ENCODE measurements at regions not wholly inside any gene's neighbourhood (a gene's known extent, or its start where the extent isn't known, plus 50 kb on each side); places are given as distances from the start of the nearest gene placed in this dataset.
"Not testable (repeated sequence)": the region's sequence is repeated elsewhere in the genome, so short reads cannot be mapped to it uniquely, and the experiment has no call there.

DNA sequence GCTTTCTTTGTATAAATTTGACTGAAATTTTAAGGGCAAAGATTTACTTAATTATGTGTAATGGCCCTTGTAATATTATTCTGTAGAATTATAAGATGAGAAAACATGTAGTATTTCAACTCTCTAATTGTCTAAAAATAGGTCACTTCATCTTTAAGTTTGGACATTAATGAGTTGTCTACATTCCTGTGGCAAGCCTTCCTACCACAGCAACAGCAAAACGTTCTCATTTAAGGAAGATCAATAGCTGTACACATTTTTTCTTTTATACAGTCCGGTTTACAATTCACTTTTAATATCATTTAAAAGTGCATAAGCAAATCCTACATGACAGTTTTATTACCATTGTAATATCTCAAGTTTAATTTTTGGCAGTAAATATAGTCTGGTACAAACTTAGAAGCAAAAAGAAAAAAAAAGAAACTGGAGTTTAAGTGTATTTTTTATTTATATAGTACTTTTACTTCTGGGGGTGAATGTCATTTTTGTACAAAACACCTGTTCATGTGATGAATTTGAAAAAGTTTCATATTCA, 501.8 kb downstream of the ZPLD1 start:
- H3K4me1 Mint-ChIP-seq (ENCODE audit: low read depth, unreplicated experiment): no peaks in the 10 kb centered on the region
- no peaks in the 10 kb centered on the region for H3K27me3 Mint-ChIP-seq (ENCODE audit: unreplicated experiment)
- TF ChIP-seq, protein P1, sequence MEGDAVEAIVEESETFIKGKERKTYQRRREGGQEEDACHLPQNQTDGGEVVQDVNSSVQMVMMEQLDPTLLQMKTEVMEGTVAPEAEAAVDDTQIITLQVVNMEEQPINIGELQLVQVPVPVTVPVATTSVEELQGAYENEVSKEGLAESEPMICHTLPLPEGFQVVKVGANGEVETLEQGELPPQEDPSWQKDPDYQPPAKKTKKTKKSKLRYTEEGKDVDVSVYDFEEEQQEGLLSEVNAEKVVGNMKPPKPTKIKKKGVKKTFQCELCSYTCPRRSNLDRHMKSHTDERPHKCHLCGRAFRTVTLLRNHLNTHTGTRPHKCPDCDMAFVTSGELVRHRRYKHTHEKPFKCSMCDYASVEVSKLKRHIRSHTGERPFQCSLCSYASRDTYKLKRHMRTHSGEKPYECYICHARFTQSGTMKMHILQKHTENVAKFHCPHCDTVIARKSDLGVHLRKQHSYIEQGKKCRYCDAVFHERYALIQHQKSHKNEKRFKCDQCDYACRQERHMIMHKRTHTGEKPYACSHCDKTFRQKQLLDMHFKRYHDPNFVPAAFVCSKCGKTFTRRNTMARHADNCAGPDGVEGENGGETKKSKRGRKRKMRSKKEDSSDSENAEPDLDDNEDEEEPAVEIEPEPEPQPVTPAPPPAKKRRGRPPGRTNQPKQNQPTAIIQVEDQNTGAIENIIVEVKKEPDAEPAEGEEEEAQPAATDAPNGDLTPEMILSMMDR (IDR thresholded peaks at IDR 0.05; ENCODE audit: partially characterized antibody, unreplicated experiment): no peak
- H3K36me3 Mint-ChIP-seq (ENCODE audit: unreplicated experiment): no peaks in the 10 kb centered on the region
- H3K27ac Mint-ChIP-seq (ENCODE audit: unreplicated experiment): no peak overlapping the region
- no peak for DNase-seq
- no peak overlapping the region for H3K4me3 Mint-ChIP-seq (ENCODE audit: unreplicated experiment)
- H3K9me3 Mint-ChIP-seq (ENCODE audit: unreplicated experiment): no peaks in the 10 kb centered on the region

DNA sequence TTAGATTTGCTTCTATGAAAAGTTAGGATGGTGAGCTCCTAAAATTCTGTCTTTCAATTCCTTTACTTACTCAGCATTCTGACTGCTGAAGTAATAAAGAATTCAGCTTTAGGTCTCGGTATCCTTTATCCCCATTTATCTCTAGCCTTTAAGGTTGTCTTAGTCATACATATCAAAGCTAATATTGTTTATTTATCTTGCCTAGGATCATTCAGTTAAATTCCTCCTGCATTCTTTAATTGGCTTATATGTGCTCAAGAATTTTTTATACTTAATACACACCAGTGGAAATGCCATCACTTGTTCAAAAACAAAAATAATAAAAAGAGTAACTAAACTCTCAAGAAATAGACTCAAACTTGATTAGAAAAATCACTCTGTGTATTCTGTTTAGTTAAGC, 507.0 kb downstream of the ZPLD1 start:
- no peak for DNase-seq
- H3K27me3 Mint-ChIP-seq (ENCODE audit: unreplicated experiment): no peaks in the 10 kb centered on the region
- H3K27ac Mint-ChIP-seq (ENCODE audit: unreplicated experiment): no peak overlapping the region
- H3K4me1 Mint-ChIP-seq (ENCODE audit: low read depth, unreplicated experiment): no peaks in the 10 kb centered on the region
- no peak overlapping the region for H3K4me3 Mint-ChIP-seq (ENCODE audit: unreplicated experiment)
- TF ChIP-seq, protein P1 (IDR thresholded peaks at IDR 0.05; ENCODE audit: partially characterized antibody, unreplicated experiment): no peak
- no peaks in the 10 kb centered on the region for H3K36me3 Mint-ChIP-seq (ENCODE audit: unreplicated experiment)
- no peaks in the 10 kb centered on the region for H3K9me3 Mint-ChIP-seq (ENCODE audit: unreplicated experiment)

DNA sequence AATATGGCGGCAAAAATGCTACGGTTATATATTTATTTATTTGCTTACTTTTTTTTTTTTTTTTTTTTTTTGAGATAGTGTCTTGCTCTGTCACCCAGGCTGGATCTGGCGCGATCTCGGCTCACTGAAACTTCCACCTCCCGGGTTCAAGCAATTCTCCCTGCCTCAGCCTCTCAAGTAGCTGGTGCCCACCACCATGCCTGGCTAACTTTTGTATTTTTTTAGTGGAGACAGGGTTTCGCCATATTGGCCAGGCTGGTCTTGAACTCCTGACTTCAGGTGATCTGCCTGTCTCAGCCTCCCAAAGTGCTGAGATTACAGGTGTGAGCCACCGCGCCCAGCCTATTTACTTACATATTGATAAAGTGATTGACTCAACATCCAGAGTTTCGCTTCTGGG, 511.6 kb downstream of the ZPLD1 start:
- H3K27ac Mint-ChIP-seq (ENCODE audit: unreplicated experiment); H3K4me3 Mint-ChIP-seq (ENCODE audit: unreplicated experiment); H3K36me3 Mint-ChIP-seq (ENCODE audit: unreplicated experiment); DNase-seq; H3K9me3 Mint-ChIP-seq (ENCODE audit: unreplicated experiment); H3K27me3 Mint-ChIP-seq (ENCODE audit: unreplicated experiment): not testable (repeated sequence)
- H3K4me1 Mint-ChIP-seq (ENCODE audit: low read depth, unreplicated experiment): peaks cover 29% of the 10 kb centered on the region

DNA sequence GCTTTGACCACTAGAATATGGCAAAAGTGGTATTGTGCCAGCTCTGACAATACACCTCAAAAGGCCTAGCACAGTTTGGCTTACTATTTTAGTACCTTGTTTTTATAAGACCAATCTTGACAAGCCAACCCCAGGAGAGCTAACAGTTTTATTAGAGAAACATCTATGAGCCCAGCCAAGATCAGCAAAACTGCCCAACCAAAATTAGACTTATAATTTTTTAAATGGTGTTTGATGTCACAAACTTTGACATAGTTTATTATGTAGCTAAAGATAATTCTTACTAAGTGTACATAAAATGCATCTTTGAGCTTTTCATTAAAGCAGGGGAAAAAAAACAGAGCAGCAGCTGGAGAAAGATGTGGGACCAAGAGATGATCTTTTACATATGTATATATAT, 537.5 kb downstream of the ZPLD1 start:
- DNase-seq: no peak
- TF ChIP-seq, protein P1 (IDR thresholded peaks at IDR 0.05; ENCODE audit: partially characterized antibody, unreplicated experiment): no peak
- Mint-ChIP-seq H3K36me3 (ENCODE audit: unreplicated experiment) (peaks cover 7% of the 10 kb centered on the region), H3K27ac (ENCODE audit: unreplicated experiment) (no peak overlapping the region), H3K4me1 (ENCODE audit: low read depth, unreplicated experiment) (no peaks in the 10 kb centered on the region), H3K9me3 (ENCODE audit: unreplicated experiment) (peaks cover 4% of the 10 kb centered on the region), H3K27me3 (ENCODE audit: unreplicated experiment) (no peaks in the 10 kb centered on the region), H3K4me3 (ENCODE audit: unreplicated experiment) (no peak overlapping the region)

DNA sequence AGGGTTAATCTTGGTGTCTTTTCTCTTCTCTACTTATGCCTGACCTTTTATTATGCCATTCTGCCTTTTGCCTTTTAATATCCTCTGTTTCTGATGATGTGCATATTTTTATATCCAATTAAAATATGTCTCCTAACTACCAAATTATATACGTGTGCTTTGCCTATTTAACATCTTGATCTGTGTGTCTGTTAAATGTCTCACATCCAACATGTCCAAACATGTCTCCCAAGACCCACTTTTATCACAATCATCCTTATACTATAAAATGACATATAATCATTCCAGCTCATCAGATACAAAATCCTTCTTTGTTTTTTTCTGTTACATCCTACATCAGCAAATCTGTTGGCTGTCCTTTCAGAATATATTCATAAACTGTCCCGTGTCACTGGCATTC, 539.5 kb downstream of the ZPLD1 start:
- Mint-ChIP-seq H3K4me3 (ENCODE audit: unreplicated experiment) (no peak overlapping the region), H3K4me1 (ENCODE audit: low read depth, unreplicated experiment) (no peaks in the 10 kb centered on the region), H3K27me3 (ENCODE audit: unreplicated experiment) (no peaks in the 10 kb centered on the region), H3K36me3 (ENCODE audit: unreplicated experiment) (peaks cover 7% of the 10 kb centered on the region), H3K9me3 (ENCODE audit: unreplicated experiment) (peaks cover 3% of the 10 kb centered on the region), H3K27ac (ENCODE audit: unreplicated experiment) (no peak overlapping the region)
- no peak for DNase-seq
- TF ChIP-seq, protein P1 (IDR thresholded peaks at IDR 0.05; ENCODE audit: partially characterized antibody, unreplicated experiment): no peak
